Thyroid gland (tissue), 4 donors: ENCODE measurements at regions not wholly inside any gene's neighbourhood (a gene's known extent, or its start where the extent isn't known, plus 50 kb on each side); places are given as distances from the start of the nearest gene placed in this dataset.

ENCODE experiments used
- DNase-seq, 2 donors: peaks; one replicate each; pipeline ENCODE4 v3.0.0-alpha.2; 2019
- H3K27ac ChIP-seq, 3 donors: fragments of 200-600 bp; sonication (generic); 1 replicate in 2 of 3; 2 replicates in 1 of 3; pipeline ENCODE4 v1.5.1; 2016 to 2019; ENCODE audit warnings: mild to moderate bottlenecking in 1 of 3, moderate library complexity in 1 of 3
- H3K27me3 ChIP-seq: fragments of 200-600 bp; sonication (generic); one replicate; pipeline ENCODE4 v1.5.1; 2019
- H3K36me3 ChIP-seq, 2 donors: fragments of 200-600 bp; sonication (generic); one replicate each; pipeline ENCODE4 v1.5.1; 2016 to 2019
- H3K4me1 ChIP-seq, 2 donors: fragments of 200-600 bp; sonication (generic); one replicate each; pipeline ENCODE4 v1.5.1; 2017 to 2019
- H3K4me3 ChIP-seq, 3 donors: fragments of 200-600 bp; sonication (generic); replicated peaks in 1 of 3; 1 replicate in 2 of 3; 2 replicates in 1 of 3; pipeline ENCODE4 v1.5.1; 2016; ENCODE audit warnings: mild to moderate bottlenecking in 1 of 3
- H3K9me3 ChIP-seq: fragments of 200-600 bp; sonication (generic); one replicate; pipeline ENCODE4 v1.5.1; 2017
- POLR2A ChIP-seq, 2 donors: fragments of 450-650 bp; IDR thresholded peaks; one replicate each; pipeline ENCODE4 v1.6.1; 2017; ENCODE audit warnings: antibody characterized with exemption in 2 of 2, mild to moderate bottlenecking in 2 of 2, moderate library complexity in 1 of 2
- WGBS, 2 donors: methylation state at CpG; one replicate each; pipeline ENCODE4 v1.1.5; 2017; 5-methylcytosine and 5-hydroxymethylcytosine counted together
- intact Hi-C: fragments of 100-400 bp; cut with DNase I; formaldehyde crosslinking; loops from one replicate; pipeline ENCODE4 v1.15.1; 2023
- TF ChIP-seq, protein P1 (sequence below), 6 experiments: fragments of 200-600 bp in 3 of 6; fragments of 450-650 bp in 3 of 6; sonication (generic) in 3 of 6; IDR thresholded peaks; one replicate each; pipeline ENCODE4 v1.5.1; 2016 to 2019; ENCODE audit warnings: antibody characterized with exemption in 6 of 6, mild to moderate bottlenecking in 2 of 6, inconsistent platforms in 1 of 6, moderate library complexity in 1 of 6

DNA sequence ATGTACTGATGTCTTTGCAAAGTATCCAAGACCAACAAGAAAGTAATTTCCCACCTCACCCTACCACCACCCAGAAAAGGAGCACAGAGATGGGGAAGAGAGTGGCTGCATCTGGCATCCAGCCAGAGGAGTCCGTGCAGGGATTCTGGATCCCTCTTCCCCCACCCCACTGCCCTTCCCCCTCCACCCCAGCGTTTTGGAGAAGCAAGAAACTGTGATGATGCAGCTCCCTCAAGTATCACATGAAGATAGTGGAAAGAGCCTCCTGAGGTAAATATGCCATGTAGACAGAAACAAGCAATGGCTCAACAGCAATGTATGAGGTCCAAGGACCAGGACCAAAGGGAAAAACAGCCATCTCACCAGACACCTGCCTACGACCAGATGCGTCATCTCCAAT lies 153.8 kb downstream of the DEPDC1B start:
- no peak for TF ChIP-seq POLR2A (IDR thresholded peaks at IDR 0.05)
- TF ChIP-seq, protein P1, sequence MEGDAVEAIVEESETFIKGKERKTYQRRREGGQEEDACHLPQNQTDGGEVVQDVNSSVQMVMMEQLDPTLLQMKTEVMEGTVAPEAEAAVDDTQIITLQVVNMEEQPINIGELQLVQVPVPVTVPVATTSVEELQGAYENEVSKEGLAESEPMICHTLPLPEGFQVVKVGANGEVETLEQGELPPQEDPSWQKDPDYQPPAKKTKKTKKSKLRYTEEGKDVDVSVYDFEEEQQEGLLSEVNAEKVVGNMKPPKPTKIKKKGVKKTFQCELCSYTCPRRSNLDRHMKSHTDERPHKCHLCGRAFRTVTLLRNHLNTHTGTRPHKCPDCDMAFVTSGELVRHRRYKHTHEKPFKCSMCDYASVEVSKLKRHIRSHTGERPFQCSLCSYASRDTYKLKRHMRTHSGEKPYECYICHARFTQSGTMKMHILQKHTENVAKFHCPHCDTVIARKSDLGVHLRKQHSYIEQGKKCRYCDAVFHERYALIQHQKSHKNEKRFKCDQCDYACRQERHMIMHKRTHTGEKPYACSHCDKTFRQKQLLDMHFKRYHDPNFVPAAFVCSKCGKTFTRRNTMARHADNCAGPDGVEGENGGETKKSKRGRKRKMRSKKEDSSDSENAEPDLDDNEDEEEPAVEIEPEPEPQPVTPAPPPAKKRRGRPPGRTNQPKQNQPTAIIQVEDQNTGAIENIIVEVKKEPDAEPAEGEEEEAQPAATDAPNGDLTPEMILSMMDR (IDR thresholded peaks at IDR 0.05): no peak
- no peaks in the 10 kb centered on the region for H3K27me3 ChIP-seq
- no peak overlapping the region for H3K27ac ChIP-seq
- H3K9me3 ChIP-seq: no peaks in the 10 kb centered on the region
- no peaks in the 10 kb centered on the region for H3K36me3 ChIP-seq
- H3K4me1 ChIP-seq: no peaks in the 10 kb centered on the region
- WGBS, 2 donors: 61 to 62% methylated on average over 4 of the region's 4 CpGs
- no peak overlapping the region for H3K4me3 ChIP-seq
- no peak for DNase-seq
- intact Hi-C loops: no loop called here

DNA sequence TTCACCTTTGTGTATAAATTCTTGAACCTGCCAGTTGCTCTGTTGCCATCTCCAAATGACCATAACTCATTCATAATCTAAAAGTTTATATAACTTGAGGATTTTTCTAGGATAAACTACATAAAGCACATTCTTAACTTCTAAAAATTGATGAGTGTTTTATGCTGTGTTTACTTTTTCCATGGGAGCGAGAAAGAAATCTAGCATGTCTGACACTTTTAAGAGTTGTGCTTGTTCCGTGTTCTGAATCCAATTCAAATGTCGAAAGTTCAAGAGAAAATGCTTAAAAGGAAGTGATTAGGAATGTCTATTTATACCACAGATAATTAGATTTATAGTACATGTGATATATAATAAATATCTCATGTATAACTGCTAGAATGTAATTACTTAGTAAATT lies 154.4 kb downstream of the DEPDC1B start:
- no peaks in the 10 kb centered on the region for H3K4me1 ChIP-seq
- intact Hi-C loops: no loop called here
- no peaks in the 10 kb centered on the region for H3K9me3 ChIP-seq
- no peak overlapping the region for H3K4me3 ChIP-seq
- 67 to 72% methylated on average over 3 of the region's 3 CpGs for WGBS, 2 donors
- no peak for DNase-seq
- no peaks in the 10 kb centered on the region for H3K27me3 ChIP-seq
- H3K27ac ChIP-seq: no peak overlapping the region
- no peaks in the 10 kb centered on the region for H3K36me3 ChIP-seq
- TF ChIP-seq, protein P1 (IDR thresholded peaks at IDR 0.05): no peak
- TF ChIP-seq POLR2A (IDR thresholded peaks at IDR 0.05): no peak

DNA sequence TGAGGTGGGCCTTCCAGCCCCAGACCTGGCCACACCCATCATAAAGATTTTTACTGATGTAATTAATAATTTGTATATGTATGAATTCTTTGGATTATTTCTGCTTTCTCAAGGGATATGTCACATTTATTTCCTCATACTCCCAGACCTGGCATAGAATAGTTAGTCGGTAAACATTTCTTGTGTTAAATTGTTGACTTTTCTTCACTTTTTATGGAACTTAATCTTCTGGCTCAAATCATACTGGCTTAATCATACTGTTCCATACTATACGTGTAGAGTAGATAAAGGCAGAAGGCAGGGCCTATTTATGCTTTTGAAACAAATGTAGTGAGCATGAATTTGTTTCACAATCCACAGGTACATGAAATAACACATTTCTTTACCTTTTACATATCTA lies 155.8 kb downstream of the DEPDC1B start:
- H3K27ac ChIP-seq: no peak overlapping the region
- no peak for TF ChIP-seq POLR2A (IDR thresholded peaks at IDR 0.05)
- TF ChIP-seq, protein P1 (IDR thresholded peaks at IDR 0.05): no peak

DNA sequence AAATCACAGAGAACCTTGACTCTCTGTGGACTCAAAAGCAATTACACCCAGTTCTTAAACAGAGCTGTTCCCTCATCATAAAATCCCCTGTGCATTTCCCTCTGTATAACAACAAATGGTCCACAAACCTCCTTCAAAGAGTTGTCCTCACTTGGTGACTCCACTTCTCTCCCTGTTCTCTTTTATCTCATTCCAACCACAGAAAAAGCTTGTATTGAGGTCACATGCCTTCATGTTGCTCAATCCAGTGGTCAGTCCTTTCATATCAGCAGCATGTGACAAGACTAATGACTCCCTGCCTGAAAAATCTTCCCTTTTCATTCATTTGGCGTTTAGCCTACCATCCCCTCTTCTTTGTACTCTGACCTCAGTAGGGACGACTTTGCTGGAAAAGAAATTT lies 158.0 kb downstream of the DEPDC1B start:
- TF ChIP-seq POLR2A (IDR thresholded peaks at IDR 0.05): no peak
- TF ChIP-seq, protein P1 (IDR thresholded peaks at IDR 0.05): no peak
- H3K4me3 ChIP-seq: no peak overlapping the region
- no peaks in the 10 kb centered on the region for H3K9me3 ChIP-seq
- no peaks in the 10 kb centered on the region for H3K27me3 ChIP-seq
- no peaks in the 10 kb centered on the region for H3K36me3 ChIP-seq
- 66 to 80% methylated on average over 2 of the region's 2 CpGs for WGBS, 2 donors
- no peak for DNase-seq
- H3K4me1 ChIP-seq: no peaks in the 10 kb centered on the region
- H3K27ac ChIP-seq: no peak overlapping the region
- intact Hi-C loops: no loop called here

More for the DNA sequence above, 155.8 kb downstream of the DEPDC1B start:
- H3K9me3 ChIP-seq: no peaks in the 10 kb centered on the region
- WGBS, 2 donors: 87 to 93% methylated on average over 2 of the region's 2 CpGs
- no peak for DNase-seq
- no peaks in the 10 kb centered on the region for H3K4me1 ChIP-seq
- no peaks in the 10 kb centered on the region for H3K27me3 ChIP-seq
- H3K36me3 ChIP-seq: no peaks in the 10 kb centered on the region
- H3K4me3 ChIP-seq: no peak overlapping the region
- intact Hi-C loops: no loop called here

DNA sequence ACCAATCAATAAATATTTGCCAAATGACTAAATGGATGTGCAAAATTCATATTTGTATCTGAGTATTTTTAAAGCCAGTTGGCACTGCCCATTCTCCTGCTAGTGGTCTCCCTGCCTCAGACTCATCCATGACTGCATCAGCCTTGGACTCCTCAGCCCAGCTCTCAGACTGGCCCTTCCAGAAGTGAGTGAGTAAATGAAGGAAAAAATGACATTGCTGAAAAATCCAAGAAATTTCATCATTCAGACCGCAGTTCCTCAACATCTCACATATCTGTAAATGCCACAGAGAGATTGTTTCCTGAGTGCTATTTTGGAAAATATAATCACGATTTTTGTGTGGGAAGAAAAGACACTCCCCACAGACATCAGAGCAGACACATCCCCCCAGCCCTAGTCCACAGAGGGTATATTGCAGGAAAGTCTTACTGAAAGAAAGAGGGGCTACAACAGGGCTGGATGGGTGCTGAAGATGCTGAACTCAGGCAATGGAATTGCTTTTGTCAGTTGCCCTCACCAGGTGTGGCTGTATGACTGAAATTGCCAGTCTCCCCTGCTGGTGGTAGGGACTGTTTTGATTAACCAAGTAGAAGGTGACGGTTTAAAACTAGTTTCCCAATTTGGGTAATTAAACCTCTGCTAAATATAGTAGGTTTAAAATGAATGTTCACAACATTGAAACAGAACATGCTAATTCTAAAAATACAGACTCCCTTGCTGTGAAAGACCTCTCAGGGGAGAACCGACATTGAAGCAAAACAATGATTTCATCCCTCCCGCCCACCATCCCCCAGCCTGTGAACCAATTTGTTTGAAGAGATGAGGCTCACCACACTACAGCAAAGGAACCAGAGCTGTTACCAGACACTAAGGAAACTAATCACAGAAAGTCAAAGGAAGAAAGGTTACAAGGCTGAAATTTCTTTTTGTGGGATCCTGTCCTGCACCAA lies 158.8 kb downstream of the DEPDC1B start:
- WGBS, 2 donors: 76 to 78% methylated on average over 5 of the region's 5 CpGs
- H3K27me3 ChIP-seq: no peaks in the 10 kb centered on the region
- no peak for DNase-seq
- H3K36me3 ChIP-seq: no peaks in the 10 kb centered on the region
- intact Hi-C loops: no loop called here
- TF ChIP-seq, protein P1 (IDR thresholded peaks at IDR 0.05): no peak
- TF ChIP-seq POLR2A (IDR thresholded peaks at IDR 0.05): no peak
- no peaks in the 10 kb centered on the region for H3K4me1 ChIP-seq
- H3K9me3 ChIP-seq: no peaks in the 10 kb centered on the region
- H3K4me3 ChIP-seq: no peak overlapping the region
- H3K27ac ChIP-seq: no peak overlapping the region
